HFFc6 (cell line): ENCODE measurements at regions not wholly inside any gene's neighbourhood (a gene's known extent, or its start where the extent isn't known, plus 50 kb on each side); places are given as distances from the start of the nearest gene placed in this dataset.
"Not testable (repeated sequence)": the region's sequence is repeated elsewhere in the genome, so short reads cannot be mapped to it uniquely, and the experiment has no call there.

ENCODE experiments used
- DNase-seq: peaks from one replicate; pipeline ENCODE4 v3.0.0-alpha.2; 2018
- H3K27ac Mint-ChIP-seq: 2 replicates; pipeline ENCODE4 v1.8.0; 2020; ENCODE audit warnings: mild to moderate bottlenecking, mixed read lengths
- H3K27me3 Mint-ChIP-seq: 2 replicates; pipeline ENCODE4 v1.8.0; 2021; ENCODE audit warnings: mild to moderate bottlenecking, moderate library complexity, mixed read lengths; ENCODE audit not compliant: insufficient read depth
- H3K36me3 Mint-ChIP-seq: 2 replicates; pipeline ENCODE4 v1.8.0; 2021; ENCODE audit warnings: low read depth, mixed read lengths
- H3K4me1 Mint-ChIP-seq: 2 replicates; pipeline ENCODE4 v1.8.0; 2020; ENCODE audit warnings: low read depth, mixed read lengths
- H3K4me3 Mint-ChIP-seq: 2 replicates; pipeline ENCODE4 v1.8.0; 2020; ENCODE audit warnings: mild to moderate bottlenecking, moderate library complexity, mixed read lengths
- H3K9me3 Mint-ChIP-seq: 2 replicates; pipeline ENCODE4 v1.8.0; 2020; ENCODE audit warnings: mild to moderate bottlenecking, mixed read lengths
- CTCF ChIP-seq: fragments of 200-600 bp; sonication (generic); IDR thresholded peaks from 2 replicates; pipeline ENCODE4 v1.5.0; 2021; ENCODE audit warnings: antibody characterized with exemption, mild to moderate bottlenecking

GRCh38 chr15:79738143-79738542 is 158.7 kb downstream of the MTHFS start:
- peaks cover 4% of the 10 kb centered on the region; the same call in 1 of the 2 replicates for H3K27me3 Mint-ChIP-seq
- H3K4me1 Mint-ChIP-seq: no peaks in the 10 kb centered on the region
- H3K9me3 Mint-ChIP-seq: peaks cover 4% of the 10 kb centered on the region; the same call in 1 of the 2 replicates
- no peak overlapping the region for H3K4me3 Mint-ChIP-seq
- no peaks in the 10 kb centered on the region for H3K36me3 Mint-ChIP-seq
- no peak overlapping the region for H3K27ac Mint-ChIP-seq
- no peak for DNase-seq
- no peak for TF ChIP-seq CTCF

- Mint-ChIP-seq H3K9me3 (peaks cover 4% of the 10 kb centered on the region; the same call in 1 of the 2 replicates), H3K4me3 (no peak overlapping the region), H3K27ac (no peak overlapping the region), H3K4me1 (no peaks in the 10 kb centered on the region), H3K27me3 (peaks cover 4% of the 10 kb centered on the region; the same call in 1 of the 2 replicates), H3K36me3 (no peaks in the 10 kb centered on the region)
- DNase-seq: no peak
- no peak for TF ChIP-seq CTCF
These were observed 156.3 kb downstream of the MTHFS start for GRCh38 chr15:79740561-79740960.

GRCh38 chr15:79743032-79743431 is 153.8 kb downstream of the MTHFS start:
- peaks cover 4% of the 10 kb centered on the region; the same call in 1 of the 2 replicates for H3K9me3 Mint-ChIP-seq
- no peak for TF ChIP-seq CTCF
- no peaks in the 10 kb centered on the region for H3K36me3 Mint-ChIP-seq
- H3K27ac Mint-ChIP-seq: no peak overlapping the region; the same call in 1 of the 2 replicates
- DNase-seq: no peak
- no peaks in the 10 kb centered on the region for H3K4me1 Mint-ChIP-seq
- H3K27me3 Mint-ChIP-seq: no peaks in the 10 kb centered on the region
- H3K4me3 Mint-ChIP-seq: no peak overlapping the region

GRCh38 chr15:79744485-79744884 is 152.3 kb downstream of the MTHFS start:
- H3K9me3 Mint-ChIP-seq, H3K36me3 Mint-ChIP-seq, H3K27ac Mint-ChIP-seq, H3K4me3 Mint-ChIP-seq, H3K4me1 Mint-ChIP-seq, H3K27me3 Mint-ChIP-seq: not testable (repeated sequence)
- peak; percentile 47 for DNase-seq

- no peaks in the 10 kb centered on the region for H3K9me3 Mint-ChIP-seq
- H3K36me3 Mint-ChIP-seq: no peaks in the 10 kb centered on the region
- H3K4me3 Mint-ChIP-seq: no peak overlapping the region
- H3K27ac Mint-ChIP-seq: no peak overlapping the region
- H3K4me1 Mint-ChIP-seq: no peaks in the 10 kb centered on the region
- no peak for DNase-seq
- H3K27me3 Mint-ChIP-seq: peaks cover 5% of the 10 kb centered on the region
- no peak for TF ChIP-seq CTCF
These were observed 140.4 kb downstream of the MTHFS start for GRCh38 chr15:79756365-79756764.

- no peak for TF ChIP-seq CTCF
- H3K27ac Mint-ChIP-seq: no peak overlapping the region
- H3K36me3 Mint-ChIP-seq: no peaks in the 10 kb centered on the region
- peaks cover 10% of the 10 kb centered on the region for H3K4me1 Mint-ChIP-seq
- peaks cover 13% of the 10 kb centered on the region for H3K27me3 Mint-ChIP-seq
- no peak for DNase-seq
- H3K9me3 Mint-ChIP-seq: 0 out of 2 replicates have a peak, but pooled peaks cover 3% of the 10 kb centered on the region
- H3K4me3 Mint-ChIP-seq: no peak overlapping the region
These were observed 131.7 kb downstream of the MTHFS start for GRCh38 chr15:79765081-79765480.
